Femur (tissue), 1 donor: ENCODE measurements at regions not wholly inside any gene's neighbourhood (a gene's known extent, or its start where the extent isn't known, plus 50 kb on each side); places are given as distances from the start of the nearest gene placed in this dataset.

Experiments
- DNase-seq: peaks from one replicate; pipeline ENCODE4 v3.0.0-alpha.2; 2017

- no peak for DNase-seq
Observed at GRCh38 chr10:9613338-9614075, 1404.2 kb upstream of the CELF2 start.

GRCh38 chr10:9615189-9615588 is 1402.5 kb upstream of the CELF2 start:
- no peak for DNase-seq

- DNase-seq: no peak
Observed at GRCh38 chr10:9621216-9621615, 1396.5 kb upstream of the CELF2 start.

GRCh38 chr10:9625304-9625703 is 1392.4 kb upstream of the CELF2 start:
- no peak for DNase-seq

GRCh38 chr10:9634466-9634865 is 1383.2 kb upstream of the CELF2 start:
- no peak for DNase-seq

- no peak for DNase-seq
Observed at GRCh38 chr10:9635691-9636090, 1382.0 kb upstream of the CELF2 start.

- no peak for DNase-seq
Observed at GRCh38 chr10:9636216-9636615, 1381.5 kb upstream of the CELF2 start.

- DNase-seq: no peak
Observed at GRCh38 chr10:9643782-9644181, 1373.9 kb upstream of the CELF2 start.

GRCh38 chr10:9645404-9645803 is 1372.3 kb upstream of the CELF2 start:
- no peak for DNase-seq

- DNase-seq: no peak
Observed at GRCh38 chr10:9645928-9646600, 1371.6 kb upstream of the CELF2 start.

- DNase-seq: no peak
Observed at GRCh38 chr10:9654261-9654660, 1363.4 kb upstream of the CELF2 start.

- no peak for DNase-seq
Observed at GRCh38 chr10:9656386-9656785, 1361.3 kb upstream of the CELF2 start.

GRCh38 chr10:9656996-9657395 is 1360.7 kb upstream of the CELF2 start:
- no peak for DNase-seq

GRCh38 chr10:9657530-9657929 is 1360.1 kb upstream of the CELF2 start:
- DNase-seq: no peak

- DNase-seq: no peak
Observed at GRCh38 chr10:9668411-9668810, 1349.3 kb upstream of the CELF2 start.

GRCh38 chr10:9670911-9671310 is 1346.8 kb upstream of the CELF2 start:
- DNase-seq: no peak

- DNase-seq: no peak
Observed at GRCh38 chr10:9681655-9682054, 1336.0 kb upstream of the CELF2 start.

- DNase-seq: no peak
Observed at GRCh38 chr10:9682802-9683201, 1334.9 kb upstream of the CELF2 start.

GRCh38 chr10:9684186-9684585 is 1333.5 kb upstream of the CELF2 start:
- DNase-seq: no peak

- DNase-seq: no peak
Observed at GRCh38 chr10:9685596-9685995, 1332.1 kb upstream of the CELF2 start.

- no peak for DNase-seq
Observed at GRCh38 chr10:9688711-9689110, 1329.0 kb upstream of the CELF2 start.

- DNase-seq: no peak
Observed at GRCh38 chr10:9707216-9707615, 1310.5 kb upstream of the CELF2 start.

GRCh38 chr10:9709849-9710248 is 1307.8 kb upstream of the CELF2 start:
- DNase-seq: no peak

- DNase-seq: no peak
Observed at GRCh38 chr10:9712393-9712792, 1305.3 kb upstream of the CELF2 start.

GRCh38 chr10:9719246-9719645 is 1298.4 kb upstream of the CELF2 start:
- no peak for DNase-seq
